NCI-H82 treated with DMSO at 0.1 percent for 48 hours (cell line): ENCODE measurements at regions not wholly inside any gene's neighbourhood (a gene's known extent, or its start where the extent isn't known, plus 50 kb on each side); places are given as distances from the start of the nearest gene placed in this dataset.
A peak's percentile ranks its signal among the peaks of the same experiment; 100 is the strongest.

Experiments
- DNase-seq: peaks from one replicate; lab custom pipeline; 2025; ENCODE audit not compliant: unreplicated experiment; lab: John Stamatoyannopoulos, UW

DNA sequence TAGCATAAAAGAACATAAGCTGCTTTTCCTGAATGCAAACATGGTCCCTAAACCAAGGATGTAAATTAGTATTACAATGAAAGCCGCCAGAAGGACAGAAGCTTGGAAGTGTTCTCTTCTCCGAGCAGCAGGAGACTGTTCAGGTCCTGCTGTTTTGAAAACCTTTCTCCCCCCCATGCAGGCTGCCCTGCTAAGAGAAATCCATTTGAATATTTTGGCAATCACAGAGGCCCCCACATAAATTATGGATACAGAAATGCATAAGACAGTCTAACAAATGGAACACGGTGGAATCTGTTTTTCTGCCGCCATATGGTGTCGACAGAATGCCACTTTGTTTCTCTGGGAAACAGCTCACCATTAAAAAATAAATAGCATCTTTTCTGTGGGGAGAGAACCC lies 600.4 kb upstream of the KLHL29 start:
- no peak for DNase-seq

DNA sequence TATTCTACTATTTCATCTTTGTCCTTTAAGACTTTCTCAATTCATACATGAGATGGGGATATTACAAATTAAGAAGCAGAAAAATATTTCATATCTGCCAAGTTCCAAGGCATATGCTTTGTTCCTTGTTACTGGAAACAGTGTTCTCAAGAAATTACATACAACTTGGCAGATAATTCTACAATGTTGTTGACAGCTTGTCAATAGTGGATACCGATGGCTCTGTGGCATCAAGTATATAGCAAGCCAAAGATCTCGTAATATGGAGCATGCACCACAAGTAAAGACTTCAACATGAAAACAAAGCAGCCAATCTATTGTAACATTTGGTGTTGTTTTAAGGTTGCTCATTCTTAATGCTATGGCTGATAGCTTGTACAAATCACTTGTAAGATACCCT lies 598.2 kb upstream of the KLHL29 start:
- DNase-seq: no peak

DNA sequence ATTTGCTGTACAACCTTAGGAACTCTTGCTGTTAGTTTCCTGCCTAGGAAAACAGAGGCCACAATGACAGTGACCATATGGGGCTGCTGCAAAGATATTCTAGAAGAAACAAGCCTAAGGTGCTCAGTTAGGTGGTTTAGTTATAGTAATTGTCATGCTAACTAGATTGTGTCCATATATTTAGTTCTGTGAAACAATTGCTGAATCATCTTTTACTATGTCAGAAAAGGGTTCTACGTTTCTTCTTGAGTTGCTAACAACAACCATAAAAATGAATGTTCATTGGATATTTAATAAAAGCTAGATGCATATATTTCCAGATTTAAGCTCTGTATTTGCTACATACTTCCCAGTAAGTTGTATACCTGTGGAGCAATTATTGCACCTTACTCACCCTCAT lies 597.2 kb upstream of the KLHL29 start:
- DNase-seq: no peak

- no peak for DNase-seq
Observed at GRCh38 chr2:22788749-22789327, 596.1 kb upstream of the KLHL29 start.

- DNase-seq: no peak
Observed at GRCh38 chr2:22795287-22795866, 589.6 kb upstream of the KLHL29 start.

DNA sequence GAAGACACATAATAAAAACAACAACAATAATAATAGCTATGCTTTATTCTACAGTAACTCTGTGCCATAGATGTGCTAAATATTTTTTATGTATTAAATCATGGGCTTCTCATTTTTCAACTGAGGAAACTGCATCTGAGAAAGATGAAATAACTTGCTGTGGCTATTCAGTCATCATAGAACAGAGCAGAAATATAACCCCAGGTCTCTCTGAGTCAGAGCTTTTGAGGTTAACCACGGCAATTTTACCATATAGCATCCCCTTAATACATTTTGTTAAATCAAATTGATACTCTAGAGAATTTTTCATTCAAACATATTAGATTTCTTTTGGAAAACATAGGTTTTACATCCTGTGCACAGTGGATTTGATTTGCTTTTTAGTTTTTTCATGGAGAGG lies 586.6 kb upstream of the KLHL29 start:
- DNase-seq: no peak

- no peak for DNase-seq
Observed at GRCh38 chr2:22800412-22800811, 584.6 kb upstream of the KLHL29 start.

GRCh38 chr2:22801071-22801470 lies 583.9 kb upstream of the KLHL29 start:
- DNase-seq: no peak

- no peak for DNase-seq
Observed at GRCh38 chr2:22801970-22802369, 583.0 kb upstream of the KLHL29 start.

- DNase-seq: no peak
Observed at GRCh38 chr2:22807872-22808271, 577.1 kb upstream of the KLHL29 start.

- DNase-seq: no peak
Observed at GRCh38 chr2:22810602-22811001, 574.4 kb upstream of the KLHL29 start.

- DNase-seq: no peak
Observed at GRCh38 chr2:22812065-22812680, 572.8 kb upstream of the KLHL29 start.

DNA sequence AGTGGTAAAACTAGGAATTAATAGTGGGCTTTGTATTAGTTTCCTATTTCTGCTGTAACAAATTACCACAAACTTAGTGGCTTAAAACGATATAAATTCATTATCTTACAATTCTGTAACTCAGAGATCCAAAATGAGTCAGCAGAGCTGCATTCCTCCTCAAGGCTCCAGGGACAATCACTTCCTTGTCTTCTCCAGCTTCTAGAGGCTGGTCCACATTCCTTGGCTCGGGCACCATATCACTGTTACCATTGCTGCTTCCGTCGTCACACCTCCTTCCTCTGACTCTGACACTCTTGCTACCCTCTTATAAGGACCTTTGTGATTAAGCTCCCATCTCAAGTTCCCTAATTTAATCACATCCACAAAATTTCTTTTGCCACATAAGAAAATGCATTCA lies 567.8 kb upstream of the KLHL29 start:
- DNase-seq: no peak

GRCh38 chr2:22821458-22821857 lies 563.5 kb upstream of the KLHL29 start:
- DNase-seq: no peak

GRCh38 chr2:22822835-22823234 lies 562.1 kb upstream of the KLHL29 start:
- DNase-seq: no peak

DNA sequence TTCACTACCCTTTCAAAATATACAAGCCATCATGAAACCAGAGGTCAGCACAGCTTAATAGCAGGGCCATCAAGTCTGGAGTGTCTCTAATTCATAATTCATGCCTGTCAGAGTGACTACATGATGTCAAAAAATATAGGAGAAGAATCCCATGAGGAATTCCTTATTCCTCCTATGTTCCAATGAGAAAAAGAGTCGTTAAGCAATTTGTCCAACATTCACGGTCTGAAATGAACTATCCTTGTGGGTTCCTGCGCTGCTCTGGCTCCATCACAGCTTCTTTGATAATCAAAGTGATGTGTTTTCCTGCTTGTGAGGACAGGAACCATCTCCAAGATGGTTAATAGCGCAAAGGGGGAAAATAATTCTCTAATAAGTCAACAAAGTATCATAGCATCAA lies 560.4 kb upstream of the KLHL29 start:
- no peak for DNase-seq

GRCh38 chr2:22826703-22827102 lies 558.3 kb upstream of the KLHL29 start:
- DNase-seq: peak; percentile 71

GRCh38 chr2:22829791-22830190 lies 555.2 kb upstream of the KLHL29 start:
- DNase-seq: no peak

- no peak for DNase-seq
Observed at GRCh38 chr2:22832196-22832595, 552.8 kb upstream of the KLHL29 start.

GRCh38 chr2:22838461-22838860 lies 546.5 kb upstream of the KLHL29 start:
- DNase-seq: no peak

DNA sequence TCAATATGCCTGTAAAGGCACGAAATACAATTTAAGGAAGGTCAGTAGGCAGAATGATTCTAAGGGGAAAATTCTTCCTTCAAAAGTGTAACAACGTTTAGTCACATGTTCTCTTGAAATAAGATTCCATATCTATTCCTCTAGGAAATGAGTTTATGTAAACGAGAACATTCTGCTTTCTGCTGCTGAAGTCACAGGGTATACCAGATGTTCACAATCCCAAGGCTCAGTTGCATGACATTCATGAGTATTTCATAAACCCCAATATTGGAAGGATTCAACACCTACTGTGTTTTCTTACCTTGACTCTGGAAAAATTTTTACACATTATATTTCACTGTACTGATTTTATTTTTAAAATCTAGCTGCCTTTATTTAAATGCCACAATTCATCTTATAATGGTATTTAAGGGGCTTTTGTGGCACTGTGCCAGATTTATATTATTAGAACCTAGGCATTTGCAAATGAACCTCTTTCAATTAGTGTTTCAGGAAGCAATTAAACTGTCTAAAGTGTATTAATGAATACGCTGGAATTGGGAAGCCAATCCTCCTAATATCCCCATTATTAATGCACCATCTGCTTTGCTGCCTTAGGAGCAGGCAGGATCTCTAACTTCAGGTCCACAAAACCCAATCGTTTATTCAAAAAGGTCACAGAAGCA lies 542.6 kb upstream of the KLHL29 start:
- DNase-seq: no peak

GRCh38 chr2:22843919-22844537 lies 541.0 kb upstream of the KLHL29 start:
- DNase-seq: no peak
